ENCODE measurements at regions not wholly inside any gene's neighbourhood (a gene's known extent, or its start where the extent isn't known, plus 50 kb on each side); places are given as distances from the start of the nearest gene placed in this dataset.
A peak's percentile ranks its signal among the peaks of the same experiment; 100 is the strongest.

GRCh38 chr15:25180606-25181292 lies 226.0 kb downstream of the SNRPN start:
- DNase-seq (ENCODE audit: low spot score), result peak; percentile 74

- DNase-seq (ENCODE audit: low spot score), result peak; percentile 89
Observed at GRCh38 chr15:25181293-25182097, 226.7 kb downstream of the SNRPN start.

- peak; percentile 83 for DNase-seq (ENCODE audit: low spot score)
Observed at GRCh38 chr15:25182098-25182478, 227.3 kb downstream of the SNRPN start.

- peak; percentile 87 for DNase-seq (ENCODE audit: low spot score)
Observed at GRCh38 chr15:25182736-25183445, 228.1 kb downstream of the SNRPN start.

- DNase-seq (ENCODE audit: low spot score), result peak; percentile 88
Observed at GRCh38 chr15:25183581-25184251, 228.9 kb downstream of the SNRPN start.

GRCh38 chr15:25184356-25185155 lies 229.8 kb downstream of the SNRPN start:
- DNase-seq (ENCODE audit: low spot score), result peak; percentile 78

- DNase-seq (ENCODE audit: low spot score), result peak; percentile 59
Observed at GRCh38 chr15:25185156-25185710, 230.4 kb downstream of the SNRPN start.

- DNase-seq (ENCODE audit: low spot score), result no peak
Observed at GRCh38 chr15:25185791-25186190, 231.0 kb downstream of the SNRPN start.

- DNase-seq (ENCODE audit: low spot score), result no peak
Observed at GRCh38 chr15:25186411-25186810, 231.6 kb downstream of the SNRPN start.

- no peak for DNase-seq (ENCODE audit: low spot score)
Observed at GRCh38 chr15:25186906-25187645, 232.3 kb downstream of the SNRPN start.

GRCh38 chr15:25188051-25188450 lies 233.3 kb downstream of the SNRPN start:
- no peak for DNase-seq (ENCODE audit: low spot score)

- no peak for DNase-seq (ENCODE audit: low spot score)
Observed at GRCh38 chr15:25188551-25189101, 233.8 kb downstream of the SNRPN start.

- DNase-seq (ENCODE audit: low spot score), result no peak
Observed at GRCh38 chr15:25189551-25189950, 234.8 kb downstream of the SNRPN start.

- DNase-seq (ENCODE audit: low spot score), result no peak
Observed at GRCh38 chr15:25192651-25193050, 237.9 kb downstream of the SNRPN start.

GRCh38 chr15:25207369-25207768 lies 231.5 kb downstream of the UBE3A start:
- DNase-seq (ENCODE audit: low spot score), result no peak

- no peak for DNase-seq (ENCODE audit: low spot score)
Observed at GRCh38 chr15:25208735-25209134, 230.1 kb downstream of the UBE3A start.

- DNase-seq (ENCODE audit: low spot score), result no peak
Observed at GRCh38 chr15:25220834-25221233, 218.0 kb downstream of the UBE3A start.

- no peak for DNase-seq (ENCODE audit: low spot score)
Observed at GRCh38 chr15:25224396-25224795, 214.4 kb downstream of the UBE3A start.

- no peak for DNase-seq (ENCODE audit: low spot score)
Observed at GRCh38 chr15:25226360-25226759, 212.5 kb downstream of the UBE3A start.

Data from mesenteric fat pad (tissue), 1 donor.